ENCODE measurements at regions not wholly inside any gene's neighbourhood (a gene's known extent, or its start where the extent isn't known, plus 50 kb on each side); places are given as distances from the start of the nearest gene placed in this dataset.

GRCh38 chr13:47142105-47142504 lies 245.3 kb upstream of the HTR2A start:
- POLR2A ChIA-PET: no interaction called here
- no peak for DNase-seq (ENCODE audit: low read depth, low spot score)
- TF ChIP-seq CTCF (IDR thresholded peaks at IDR 0.05; ENCODE audit: insufficient read depth, low read length, missing control alignments): no peak
- no peak overlapping the region for H3K4me3 ChIP-seq (ENCODE audit: low read depth, low read length)
- CTCF ChIA-PET: no interaction called here

DNA sequence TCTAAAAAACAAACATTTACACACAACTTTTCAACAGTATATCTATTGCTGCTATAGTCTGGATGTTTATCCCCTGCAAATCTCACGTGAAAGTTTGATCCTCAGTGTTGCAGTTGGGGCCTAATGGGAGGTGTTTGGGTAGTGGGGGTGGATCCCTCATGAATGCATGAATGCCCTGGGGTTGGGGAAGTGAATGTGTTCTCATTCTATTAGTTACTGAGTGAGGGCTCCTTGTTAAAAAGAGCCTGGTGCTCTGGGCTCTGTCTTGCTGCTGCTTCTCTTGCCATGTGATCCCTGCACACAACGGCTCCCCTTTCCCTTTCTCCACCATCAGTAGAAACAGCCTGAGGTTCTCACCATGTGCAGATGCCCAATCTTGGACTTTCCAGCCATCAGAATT lies 242.7 kb upstream of the HTR2A start:
- TF ChIP-seq CTCF (IDR thresholded peaks at IDR 0.05; ENCODE audit: insufficient read depth, low read length, missing control alignments): no peak
- POLR2A ChIA-PET: no interaction called here
- DNase-seq (ENCODE audit: low read depth, low spot score): no peak
- CTCF ChIA-PET: no interaction called here
- no peak overlapping the region for H3K4me3 ChIP-seq (ENCODE audit: low read depth, low read length)

DNA sequence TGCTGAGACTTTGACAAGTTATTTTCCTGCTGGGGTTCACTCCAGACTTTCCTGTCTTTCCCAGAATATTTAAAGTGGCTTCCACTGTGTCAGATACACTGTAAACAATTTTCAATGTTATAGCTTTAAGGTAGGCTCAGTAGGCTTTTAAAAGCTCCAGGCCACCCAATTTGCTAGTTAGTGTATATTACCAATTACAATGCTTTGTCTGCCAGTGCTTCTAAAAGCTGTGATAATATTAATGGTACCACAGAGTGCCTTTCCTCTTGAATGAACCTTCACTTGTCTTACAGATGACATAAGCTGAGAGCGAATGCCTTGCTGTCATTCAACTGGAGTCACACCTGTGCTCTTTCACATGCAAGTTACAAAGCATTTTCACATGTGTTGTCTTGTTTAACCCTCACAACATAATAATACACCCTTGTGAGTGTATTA lies 239.7 kb upstream of the HTR2A start:
- CTCF ChIA-PET: no interaction called here
- no peak for TF ChIP-seq CTCF (IDR thresholded peaks at IDR 0.05; ENCODE audit: insufficient read depth, low read length, missing control alignments)
- H3K4me3 ChIP-seq (ENCODE audit: low read depth, low read length): no peak overlapping the region
- POLR2A ChIA-PET: no interaction called here
- no peak for DNase-seq (ENCODE audit: low read depth, low spot score)

DNA sequence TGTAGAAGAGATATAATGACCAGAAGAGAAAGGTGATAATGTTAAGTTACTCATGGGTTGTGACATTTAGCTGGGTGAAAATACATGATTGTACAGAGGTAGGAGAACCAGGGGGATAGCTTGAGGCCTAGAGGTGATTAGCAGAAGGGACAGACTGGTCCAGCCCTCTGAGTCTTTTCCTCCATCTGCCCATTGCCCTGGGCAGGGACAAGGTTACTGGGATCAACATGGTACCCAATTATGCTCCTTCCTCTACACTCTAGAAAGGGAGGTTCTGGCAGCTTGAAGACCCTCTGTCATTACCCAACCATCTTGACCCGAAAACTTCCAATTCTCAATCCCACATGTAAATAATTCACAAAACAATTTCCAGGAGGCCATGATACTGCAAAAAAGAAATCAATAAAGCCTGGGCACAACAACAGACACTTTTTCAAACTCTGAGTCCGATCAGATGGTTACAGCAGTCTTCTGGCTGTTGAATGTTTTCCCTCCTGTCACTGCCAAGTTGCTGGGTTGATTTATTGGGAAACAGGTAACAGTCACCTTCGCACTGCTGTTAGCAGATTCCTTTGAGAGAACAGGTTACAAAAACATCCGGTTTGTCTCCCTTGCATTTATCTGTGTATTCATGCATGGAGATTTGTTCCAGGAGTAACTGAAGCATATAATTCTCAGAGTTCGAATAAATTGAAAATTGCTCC lies 239.1 kb upstream of the HTR2A start:
- ChIA-PET POLR2A (no interaction called here), CTCF (no interaction called here)
- DNase-seq (ENCODE audit: low read depth, low spot score): no peak
- no peak for TF ChIP-seq CTCF (IDR thresholded peaks at IDR 0.05; ENCODE audit: insufficient read depth, low read length, missing control alignments)
- H3K4me3 ChIP-seq (ENCODE audit: low read depth, low read length): no peak overlapping the region

- no peak for TF ChIP-seq CTCF (IDR thresholded peaks at IDR 0.05; ENCODE audit: insufficient read depth, low read length, missing control alignments)
These were observed 238.2 kb upstream of the HTR2A start for GRCh38 chr13:47134939-47135489.

DNA sequence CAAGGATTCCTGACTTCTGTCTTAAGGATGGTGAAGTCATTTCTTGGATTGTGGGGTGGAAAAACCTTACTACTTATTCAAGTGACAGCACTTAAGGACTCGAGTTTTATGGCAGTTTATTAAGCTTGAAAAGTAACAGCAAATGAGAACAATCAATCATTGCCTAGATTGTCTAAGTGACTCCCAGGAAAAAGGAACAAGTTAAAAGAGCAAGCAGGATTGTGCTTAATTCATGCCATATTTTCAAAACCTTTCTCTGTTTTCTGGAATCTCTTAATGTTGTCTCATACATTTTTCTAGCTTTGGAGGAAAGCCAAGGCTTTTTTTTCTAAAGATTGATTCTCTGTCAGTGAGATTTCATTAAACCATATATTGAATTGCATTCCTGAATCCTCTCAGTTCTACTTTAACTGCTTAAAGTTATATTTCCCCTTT lies 236.2 kb upstream of the HTR2A start:
- DNase-seq (ENCODE audit: low read depth, low spot score): no peak
- TF ChIP-seq CTCF (IDR thresholded peaks at IDR 0.05; ENCODE audit: insufficient read depth, low read length, missing control alignments): no peak
- POLR2A ChIA-PET: no interaction called here
- CTCF ChIA-PET: no interaction called here
- H3K4me3 ChIP-seq (ENCODE audit: low read depth, low read length): no peak overlapping the region

More at GRCh38 chr13:47134939-47135489, 238.2 kb upstream of the HTR2A start:
- no peak overlapping the region for H3K4me3 ChIP-seq (ENCODE audit: low read depth, low read length)
- no peak for DNase-seq (ENCODE audit: low read depth, low spot score)
- POLR2A ChIA-PET: no interaction called here
- CTCF ChIA-PET: no interaction called here

Measured in AG04449 (cell line).